Panc1 (cell line): ENCODE measurements at regions not wholly inside any gene's neighbourhood (a gene's known extent, or its start where the extent isn't known, plus 50 kb on each side); places are given as distances from the start of the nearest gene placed in this dataset.

Source experiments
- ATAC-seq: fragments of 200-7000 bp; cut with Tn5 transposase; 2 replicates; pipeline ENCODE4 v1.9.1; 2020; ENCODE audit warnings: mild to moderate bottlenecking, moderate library complexity
- BruUV-seq: library from RNA; stranded (reverse); fragments of 400-500 nt; replicated peaks from 2 replicates; lab custom pipeline; 2021; lab: Mats Ljungman, UMichigan
- CTCF ChIA-PET: fragments of 300-600 bp; sonication (Branson Sonifier 250); formaldehyde crosslinking; loops from one replicate; lab custom pipeline; 2022; ENCODE audit warnings: antibody characterized with exemption; lab: Charles Lee
- POLR2A ChIA-PET: fragments of 300-600 bp; sonication (Branson Sonifier 250); formaldehyde crosslinking; loops from one replicate; lab custom pipeline; 2022; ENCODE audit warnings: antibody characterized with exemption; lab: Charles Lee
- DNase-seq: peaks from one replicate; pipeline ENCODE4 v3.0.0-alpha.2; 2010; ENCODE audit warnings: low read depth, low spot score
- H3K27ac ChIP-seq: 2 replicates; pipeline ENCODE4 v1.5.1; 2011; ENCODE audit warnings: mild to moderate bottlenecking, low read length, inconsistent platforms
- H3K27me3 ChIP-seq: fragments of 200-500 bp; sonication (Bioruptor generic); 2 replicates; pipeline ENCODE4 v1.6.0; 2014; ENCODE audit warnings: low read length, inconsistent platforms; ENCODE audit not compliant: control insufficient read depth, insufficient read depth
- H3K36me3 ChIP-seq: fragments of 200-500 bp; sonication (Bioruptor generic); 2 replicates; pipeline ENCODE4 v1.5.1; 2014; ENCODE audit warnings: inconsistent platforms, mild to moderate bottlenecking, low read length, moderate library complexity; ENCODE audit not compliant: control insufficient read depth, insufficient read depth
- H3K4me1 ChIP-seq: 2 replicates; pipeline ENCODE4 v1.5.1; 2011; ENCODE audit warnings: inconsistent platforms, mild to moderate bottlenecking, low read length, moderate library complexity; ENCODE audit not compliant: control insufficient read depth, insufficient read depth
- H3K4me3 ChIP-seq, 2 experiments: 2 replicates each; pipeline ENCODE4 v1.5.1; 2011 to 2012; ENCODE audit warnings: low read depth in 2 of 2, low read length in 2 of 2, mild to moderate bottlenecking in 2 of 2, inconsistent platforms in 1 of 2, moderate library complexity in 1 of 2
- H3K9me3 ChIP-seq: fragments of 200-500 bp; sonication (Bioruptor generic); 2 replicates; pipeline ENCODE4 v1.5.1; 2014; ENCODE audit warnings: low read depth, mild to moderate bottlenecking, inconsistent platforms, low read length, moderate library complexity; ENCODE audit not compliant: control insufficient read depth, insufficient read depth
- POLR2AphosphoS5 ChIP-seq: IDR thresholded peaks from 2 replicates; pipeline ENCODE4 v1.6.1; 2012; ENCODE audit warnings: mild to moderate bottlenecking, low read depth, low read length, moderate library complexity
- SIN3A ChIP-seq: IDR thresholded peaks from 2 replicates; pipeline ENCODE4 v1.6.1; 2012; ENCODE audit warnings: low read depth, mild to moderate bottlenecking, low read length, moderate library complexity, borderline replicate concordance; ENCODE audit not compliant: insufficient read depth
- TCF7L2 ChIP-seq: IDR thresholded peaks from 2 replicates; pipeline ENCODE4 v1.6.1; 2011; ENCODE audit warnings: mild to moderate bottlenecking, low read depth, low read length, inconsistent platforms
- in situ Hi-C: cut with HindIII; loops from 2 replicates; pipeline ENCODE4 v1.10.0; 2016; ENCODE audit warnings: low sequenced_read_pairs, low pct_unique_long_range_greater_than_20kb
- intact Hi-C: fragments of 100-400 bp; cut with micrococcal nuclease; formaldehyde crosslinking; loops from one replicate; pipeline ENCODE4 v1.10.0; 2022; ENCODE audit not compliant: unreplicated experiment
- TF ChIP-seq, protein P1 (sequence below), 2 experiments: IDR thresholded peaks; 2 replicates each; pipeline ENCODE4 v1.6.1; 2011 to 2012; ENCODE audit warnings: low read depth in 2 of 2, control low read depth in 1 of 2, low read length in 1 of 2, mild to moderate bottlenecking in 1 of 2, moderate library complexity in 1 of 2; ENCODE audit not compliant: insufficient read depth in 1 of 2
- TF ChIP-seq, protein P2 (sequence below): fragments of 450-650 bp; IDR thresholded peaks from 2 replicates; pipeline ENCODE4 v1.5.1; 2017; ENCODE audit warnings: mild to moderate bottlenecking

DNA sequence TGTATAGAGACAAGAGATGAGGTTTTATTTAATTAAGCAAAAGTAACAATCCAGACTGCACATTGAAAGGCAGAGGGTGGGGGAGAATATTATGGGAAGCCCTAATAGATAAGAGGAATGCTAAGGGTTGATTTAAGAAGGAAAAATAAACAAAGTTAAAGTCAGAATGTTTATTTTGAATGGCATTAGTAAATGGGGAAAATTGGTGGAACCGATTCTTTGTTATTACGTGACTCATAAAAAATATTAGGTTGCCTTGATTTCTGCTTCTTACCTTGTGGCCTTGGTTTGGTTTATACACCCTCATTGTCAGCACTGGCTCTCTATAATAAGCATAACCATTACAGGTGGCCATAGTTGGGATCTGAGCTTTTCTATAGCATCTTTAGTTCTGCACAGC lies 674.8 kb upstream of the CITED2 start:
- Histone ChIP-seq H3K4me1 (no peaks in the 10 kb centered on the region; the same call in 1 of the 2 replicates), H3K27me3 (no peaks in the 10 kb centered on the region), H3K4me3 (no peak overlapping the region), H3K36me3 (no peaks in the 10 kb centered on the region), H3K27ac (no peak overlapping the region), H3K9me3 (no peaks in the 10 kb centered on the region)
- POLR2A ChIA-PET: no interaction called here
- CTCF ChIA-PET: no interaction called here
- no peak for DNase-seq
- TF ChIP-seq, protein P1, sequence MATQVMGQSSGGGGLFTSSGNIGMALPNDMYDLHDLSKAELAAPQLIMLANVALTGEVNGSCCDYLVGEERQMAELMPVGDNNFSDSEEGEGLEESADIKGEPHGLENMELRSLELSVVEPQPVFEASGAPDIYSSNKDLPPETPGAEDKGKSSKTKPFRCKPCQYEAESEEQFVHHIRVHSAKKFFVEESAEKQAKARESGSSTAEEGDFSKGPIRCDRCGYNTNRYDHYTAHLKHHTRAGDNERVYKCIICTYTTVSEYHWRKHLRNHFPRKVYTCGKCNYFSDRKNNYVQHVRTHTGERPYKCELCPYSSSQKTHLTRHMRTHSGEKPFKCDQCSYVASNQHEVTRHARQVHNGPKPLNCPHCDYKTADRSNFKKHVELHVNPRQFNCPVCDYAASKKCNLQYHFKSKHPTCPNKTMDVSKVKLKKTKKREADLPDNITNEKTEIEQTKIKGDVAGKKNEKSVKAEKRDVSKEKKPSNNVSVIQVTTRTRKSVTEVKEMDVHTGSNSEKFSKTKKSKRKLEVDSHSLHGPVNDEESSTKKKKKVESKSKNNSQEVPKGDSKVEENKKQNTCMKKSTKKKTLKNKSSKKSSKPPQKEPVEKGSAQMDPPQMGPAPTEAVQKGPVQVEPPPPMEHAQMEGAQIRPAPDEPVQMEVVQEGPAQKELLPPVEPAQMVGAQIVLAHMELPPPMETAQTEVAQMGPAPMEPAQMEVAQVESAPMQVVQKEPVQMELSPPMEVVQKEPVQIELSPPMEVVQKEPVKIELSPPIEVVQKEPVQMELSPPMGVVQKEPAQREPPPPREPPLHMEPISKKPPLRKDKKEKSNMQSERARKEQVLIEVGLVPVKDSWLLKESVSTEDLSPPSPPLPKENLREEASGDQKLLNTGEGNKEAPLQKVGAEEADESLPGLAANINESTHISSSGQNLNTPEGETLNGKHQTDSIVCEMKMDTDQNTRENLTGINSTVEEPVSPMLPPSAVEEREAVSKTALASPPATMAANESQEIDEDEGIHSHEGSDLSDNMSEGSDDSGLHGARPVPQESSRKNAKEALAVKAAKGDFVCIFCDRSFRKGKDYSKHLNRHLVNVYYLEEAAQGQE (IDR thresholded peaks at IDR 0.05; ENCODE audit: insufficient read depth in 1 of 2, low read depth in 2 of 2, low read length in 1 of 2): no peak
- TF ChIP-seq SIN3A (no peak), POLR2AphosphoS5 (no peak), TCF7L2 (no peak)
- TF ChIP-seq, protein P2, sequence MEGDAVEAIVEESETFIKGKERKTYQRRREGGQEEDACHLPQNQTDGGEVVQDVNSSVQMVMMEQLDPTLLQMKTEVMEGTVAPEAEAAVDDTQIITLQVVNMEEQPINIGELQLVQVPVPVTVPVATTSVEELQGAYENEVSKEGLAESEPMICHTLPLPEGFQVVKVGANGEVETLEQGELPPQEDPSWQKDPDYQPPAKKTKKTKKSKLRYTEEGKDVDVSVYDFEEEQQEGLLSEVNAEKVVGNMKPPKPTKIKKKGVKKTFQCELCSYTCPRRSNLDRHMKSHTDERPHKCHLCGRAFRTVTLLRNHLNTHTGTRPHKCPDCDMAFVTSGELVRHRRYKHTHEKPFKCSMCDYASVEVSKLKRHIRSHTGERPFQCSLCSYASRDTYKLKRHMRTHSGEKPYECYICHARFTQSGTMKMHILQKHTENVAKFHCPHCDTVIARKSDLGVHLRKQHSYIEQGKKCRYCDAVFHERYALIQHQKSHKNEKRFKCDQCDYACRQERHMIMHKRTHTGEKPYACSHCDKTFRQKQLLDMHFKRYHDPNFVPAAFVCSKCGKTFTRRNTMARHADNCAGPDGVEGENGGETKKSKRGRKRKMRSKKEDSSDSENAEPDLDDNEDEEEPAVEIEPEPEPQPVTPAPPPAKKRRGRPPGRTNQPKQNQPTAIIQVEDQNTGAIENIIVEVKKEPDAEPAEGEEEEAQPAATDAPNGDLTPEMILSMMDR: no peak
- in situ Hi-C loops (no loop called here), intact Hi-C loops (no loop called here)
- no TSS peak for BruUV-seq
- no peak for ATAC-seq

DNA sequence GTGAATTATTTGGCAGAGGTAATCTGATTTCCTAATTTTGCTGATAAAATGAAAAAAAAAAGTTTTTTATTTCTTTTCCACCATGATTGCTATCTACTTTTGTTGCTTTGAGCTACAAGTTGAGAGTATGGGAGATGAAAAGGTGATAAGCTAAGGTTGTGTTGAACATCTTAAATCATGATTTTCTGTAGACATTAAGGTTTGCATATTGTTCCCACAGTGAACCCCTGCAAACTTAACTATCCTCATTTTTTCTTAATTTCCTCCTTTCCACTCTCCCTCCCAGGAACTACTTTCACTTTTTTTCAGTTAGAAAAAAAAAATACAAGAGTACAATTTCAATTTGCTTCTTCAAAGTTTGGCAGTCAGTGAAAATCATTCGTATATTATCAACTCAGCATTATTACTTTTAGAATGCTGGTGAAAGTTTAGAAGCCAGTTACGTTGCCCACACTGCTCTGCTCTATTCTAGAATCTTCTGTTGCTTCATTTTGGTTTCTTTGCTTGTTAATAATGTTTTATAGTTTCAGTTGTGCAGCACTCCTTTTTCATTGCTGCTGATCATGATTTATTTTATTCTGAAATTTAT lies 673.8 kb upstream of the CITED2 start:
- no peaks in the 10 kb centered on the region for H3K36me3 ChIP-seq
- in situ Hi-C loops (no loop called here), intact Hi-C loops (no loop called here)
- POLR2A ChIA-PET: no interaction called here
- no peaks in the 10 kb centered on the region for H3K27me3 ChIP-seq
- H3K27ac ChIP-seq: no peak overlapping the region
- no peaks in the 10 kb centered on the region for H3K9me3 ChIP-seq
- CTCF ChIA-PET: no interaction called here
- H3K4me3 ChIP-seq: no peak overlapping the region
- no TSS peak for BruUV-seq
- TF ChIP-seq, protein P1 (IDR thresholded peaks at IDR 0.05; ENCODE audit: insufficient read depth in 1 of 2, low read depth in 2 of 2, low read length in 1 of 2): no peak
- TF ChIP-seq POLR2AphosphoS5 (no peak), TCF7L2 (no peak), SIN3A (no peak)
- TF ChIP-seq, protein P2: no peak
- H3K4me1 ChIP-seq: no peaks in the 10 kb centered on the region; the same call in 1 of the 2 replicates
- ATAC-seq: no peak
- no peak for DNase-seq
